Hepatocyte (in vitro differentiated cells): ENCODE measurements at regions not wholly inside any gene's neighbourhood (a gene's known extent, or its start where the extent isn't known, plus 50 kb on each side); places are given as distances from the start of the nearest gene placed in this dataset.
"Not testable (repeated sequence)": the region's sequence is repeated elsewhere in the genome, so short reads cannot be mapped to it uniquely, and the experiment has no call there.

Experiments used
- EZH2 ChIP-seq: fragments of 200-600 bp; sonication (generic); IDR thresholded peaks from 2 replicates; pipeline ENCODE4 v1.6.1; 2016; ENCODE audit warnings: antibody characterized with exemption, mild to moderate bottlenecking, borderline replicate concordance
- EZH2phosphoT487 ChIP-seq: fragments of 200-600 bp; sonication (generic); IDR thresholded peaks from one replicate; pipeline ENCODE4 v1.6.1; 2018; ENCODE audit warnings: antibody characterized with exemption, mild to moderate bottlenecking, low read depth, moderate library complexity; ENCODE audit not compliant: unreplicated experiment, severe bottlenecking
- TF ChIP-seq, protein P1 (sequence below): fragments of 200-600 bp; sonication (generic); IDR thresholded peaks from 2 replicates; pipeline ENCODE4 v1.5.1; 2016; ENCODE audit warnings: antibody characterized with exemption, mild to moderate bottlenecking; ENCODE audit not compliant: poor library complexity

DNA sequence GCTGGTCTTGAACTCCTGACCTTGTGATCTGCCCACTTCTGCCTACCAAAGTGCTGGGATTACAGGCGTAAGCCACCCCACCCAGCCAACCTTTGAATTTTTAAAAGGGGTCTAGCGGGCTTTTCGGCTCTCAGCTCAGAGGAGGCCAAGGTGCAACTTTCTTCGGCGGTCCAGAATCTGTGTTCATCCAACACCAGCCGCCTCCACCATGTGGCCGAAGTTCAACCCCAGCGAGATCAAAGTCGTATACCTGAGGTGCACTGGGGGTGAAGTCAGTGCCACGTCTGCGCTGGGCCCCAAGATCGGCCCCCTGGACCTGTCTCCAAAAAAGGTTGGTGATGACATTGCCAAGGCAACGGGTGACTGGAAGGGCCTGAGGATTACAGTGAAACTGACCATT, 78.8 kb upstream of the PIM1 start:
- TF ChIP-seq, protein P1, sequence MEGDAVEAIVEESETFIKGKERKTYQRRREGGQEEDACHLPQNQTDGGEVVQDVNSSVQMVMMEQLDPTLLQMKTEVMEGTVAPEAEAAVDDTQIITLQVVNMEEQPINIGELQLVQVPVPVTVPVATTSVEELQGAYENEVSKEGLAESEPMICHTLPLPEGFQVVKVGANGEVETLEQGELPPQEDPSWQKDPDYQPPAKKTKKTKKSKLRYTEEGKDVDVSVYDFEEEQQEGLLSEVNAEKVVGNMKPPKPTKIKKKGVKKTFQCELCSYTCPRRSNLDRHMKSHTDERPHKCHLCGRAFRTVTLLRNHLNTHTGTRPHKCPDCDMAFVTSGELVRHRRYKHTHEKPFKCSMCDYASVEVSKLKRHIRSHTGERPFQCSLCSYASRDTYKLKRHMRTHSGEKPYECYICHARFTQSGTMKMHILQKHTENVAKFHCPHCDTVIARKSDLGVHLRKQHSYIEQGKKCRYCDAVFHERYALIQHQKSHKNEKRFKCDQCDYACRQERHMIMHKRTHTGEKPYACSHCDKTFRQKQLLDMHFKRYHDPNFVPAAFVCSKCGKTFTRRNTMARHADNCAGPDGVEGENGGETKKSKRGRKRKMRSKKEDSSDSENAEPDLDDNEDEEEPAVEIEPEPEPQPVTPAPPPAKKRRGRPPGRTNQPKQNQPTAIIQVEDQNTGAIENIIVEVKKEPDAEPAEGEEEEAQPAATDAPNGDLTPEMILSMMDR: not testable (repeated sequence)
- not testable (repeated sequence) for TF ChIP-seq EZH2phosphoT487, EZH2
